GM10248 (cell line): ENCODE measurements at regions not wholly inside any gene's neighbourhood (a gene's known extent, or its start where the extent isn't known, plus 50 kb on each side); places are given as distances from the start of the nearest gene placed in this dataset.

ENCODE experiments used
- CTCF ChIA-PET: fragments of 300-600 bp; sonication (Branson Sonifier 250); formaldehyde crosslinking; extraction: SDS; loops from one replicate; lab custom pipeline; 2021; ENCODE audit warnings: antibody characterized with exemption; lab: Yijun Ruan, JAX
- POLR2A ChIA-PET: fragments of 350-650 bp; sonication (Branson Sonifier 250); formaldehyde crosslinking; extraction: SDS; loops from one replicate; lab custom pipeline; 2020; ENCODE audit warnings: antibody characterized with exemption; lab: Yijun Ruan, JAX
- DNase-seq: peaks from one replicate; pipeline ENCODE4 v3.0.0; 2012; ENCODE audit errors: extremely low spot score
- CTCF ChIP-seq: IDR thresholded peaks from 2 replicates; pipeline ENCODE4 v1.5.1; 2012; ENCODE audit warnings: mild to moderate bottlenecking, low read depth; ENCODE audit errors: extremely low read depth, missing control alignments, control extremely low read depth

GRCh38 chr5:155451106-155451505, 437.6 kb downstream of the KIF4B start:
- TF ChIP-seq CTCF, result no peak
- POLR2A ChIA-PET, result no interaction called here
- no peak for DNase-seq
- CTCF ChIA-PET, result interaction anchor here (1.9 kb wide), 1 partner anchor 9 kb away, joined by 11 read pairs; no protein-coding TSS in a partner anchor

- DNase-seq, result no peak
- CTCF ChIA-PET, result no interaction called here
- POLR2A ChIA-PET, result no interaction called here
- no peak for TF ChIP-seq CTCF
These were observed 442.4 kb downstream of the KIF4B start for GRCh38 chr5:155455791-155456514.

- POLR2A ChIA-PET, result no interaction called here
- TF ChIP-seq CTCF, result no peak
- CTCF ChIA-PET, result no interaction called here
- DNase-seq, result no peak
These were observed 446.4 kb downstream of the KIF4B start for GRCh38 chr5:155459889-155460500.

GRCh38 chr5:155460501-155460931, 447.0 kb downstream of the KIF4B start:
- no peak for TF ChIP-seq CTCF
- CTCF ChIA-PET, result no interaction called here
- POLR2A ChIA-PET, result no interaction called here
- DNase-seq, result no peak

- ChIA-PET CTCF (no interaction called here), POLR2A (no interaction called here)
- no peak for TF ChIP-seq CTCF
- no peak for DNase-seq
These were observed 447.7 kb downstream of the KIF4B start for GRCh38 chr5:155461304-155461703.

- no peak for DNase-seq
- POLR2A ChIA-PET, result no interaction called here
- CTCF ChIA-PET, result interaction anchor here (1.0 kb wide), 1 partner anchor 17 kb away, joined by 3 read pairs; no protein-coding TSS in a partner anchor
- no peak for TF ChIP-seq CTCF
These were observed 453.3 kb downstream of the KIF4B start for GRCh38 chr5:155466851-155467250.
